HEK293 (cell line): ENCODE measurements at regions not wholly inside any gene's neighbourhood (a gene's known extent, or its start where the extent isn't known, plus 50 kb on each side); places are given as distances from the start of the nearest gene placed in this dataset.
"Not testable (repeated sequence)": the region's sequence is repeated elsewhere in the genome, so short reads cannot be mapped to it uniquely, and the experiment has no call there.

Experiments used
- CTCF ChIA-PET: fragments of 350-600 bp; formaldehyde crosslinking; extraction: SDS; loops from one replicate; lab custom pipeline; 2021; ENCODE audit warnings: antibody characterized with exemption; lab: Yijun Ruan, JAX
- POLR2A ChIA-PET: fragments of 300-600 bp; formaldehyde crosslinking; extraction: SDS; loops from one replicate; lab custom pipeline; 2020; ENCODE audit warnings: antibody characterized with exemption, inconsistent platforms; lab: Yijun Ruan, JAX
- H3K27ac ChIP-seq: fragments of 200-500 bp; sonication (Bioruptor generic); 2 replicates; pipeline ENCODE4 v1.5.1; 2014; ENCODE audit warnings: low read depth, low read length, control low read depth, inconsistent platforms; ENCODE audit errors: extremely low read depth
- H3K36me3 ChIP-seq, 2 experiments: fragments of 200-500 bp in 1 of 2; sonication (Bioruptor generic) in 1 of 2; 1 replicate in 1 of 2; 2 replicates in 1 of 2; pipeline ENCODE4 v1.5.1; 2014 to 2017; ENCODE audit warnings: inconsistent platforms in 2 of 2, low read length in 2 of 2; ENCODE audit not compliant: control insufficient read depth in 2 of 2, insufficient read depth in 1 of 2
- H3K4me1 ChIP-seq: fragments of 200-500 bp; sonication (Bioruptor generic); 2 replicates; pipeline ENCODE4 v1.5.1; 2014; ENCODE audit warnings: mild to moderate bottlenecking, low read length, inconsistent platforms; ENCODE audit not compliant: control insufficient read depth, insufficient read depth
- H3K4me3 ChIP-seq: 2 replicates; pipeline ENCODE4 v1.5.1; 2011; ENCODE audit warnings: low read depth, mild to moderate bottlenecking, control low read depth, low read length, moderate library complexity
- H3K9me3 ChIP-seq: fragments of 200-500 bp; sonication (Bioruptor generic); 2 replicates; pipeline ENCODE4 v1.5.1; 2014; ENCODE audit warnings: low read depth, low read length, inconsistent platforms; ENCODE audit not compliant: control insufficient read depth, insufficient read depth
- EGR2 ChIP-seq: fragments of 450-650 bp; formaldehyde crosslinking; IDR thresholded peaks from 2 replicates; pipeline ENCODE4 v1.5.1; 2016; ENCODE audit warnings: low read depth, missing biosample characterization, missing genetic modification characterization
- GLI4 ChIP-seq: fragments of 450-650 bp; formaldehyde crosslinking; IDR thresholded peaks from 2 replicates; pipeline ENCODE4 v1.5.1; 2016; ENCODE audit warnings: missing biosample characterization, missing genetic modification characterization
- SALL2 ChIP-seq: fragments of 450-650 bp; formaldehyde crosslinking; IDR thresholded peaks from 2 replicates; pipeline ENCODE4 v1.5.0; 2017; ENCODE audit warnings: missing biosample characterization, mild to moderate bottlenecking, missing genetic modification characterization, borderline replicate concordance
- ZEB2 ChIP-seq: fragments of 450-650 bp; formaldehyde crosslinking; IDR thresholded peaks from 2 replicates; pipeline ENCODE4 v1.5.1; 2016; ENCODE audit warnings: missing biosample characterization, missing genetic modification characterization
- ZIC2 ChIP-seq: fragments of 450-650 bp; formaldehyde crosslinking; IDR thresholded peaks from 2 replicates; pipeline ENCODE4 v1.5.1; 2016; ENCODE audit warnings: missing biosample characterization, missing genetic modification characterization
- ZNF146 ChIP-seq: fragments of 450-650 bp; formaldehyde crosslinking; IDR thresholded peaks from 2 replicates; pipeline ENCODE4 v1.5.1; 2016; ENCODE audit warnings: missing biosample characterization, missing genetic modification characterization
- ZNF16 ChIP-seq: fragments of 450-650 bp; formaldehyde crosslinking; IDR thresholded peaks from 2 replicates; pipeline ENCODE4 v1.5.1; 2016; ENCODE audit warnings: low read depth, missing biosample characterization, missing genetic modification characterization
- ZNF214 ChIP-seq: fragments of 450-650 bp; formaldehyde crosslinking; IDR thresholded peaks from 2 replicates; pipeline ENCODE4 v1.5.1; 2017; ENCODE audit warnings: missing biosample characterization, mild to moderate bottlenecking, missing genetic modification characterization, borderline replicate concordance
- ZNF354C ChIP-seq: fragments of 450-650 bp; formaldehyde crosslinking; IDR thresholded peaks from 2 replicates; pipeline ENCODE4 v1.5.1; 2016; ENCODE audit warnings: missing biosample characterization, missing genetic modification characterization, low read depth, borderline replicate concordance
- ZNF404 ChIP-seq: fragments of 450-650 bp; formaldehyde crosslinking; IDR thresholded peaks from 2 replicates; pipeline ENCODE4 v1.5.1; 2017; ENCODE audit warnings: missing biosample characterization, missing genetic modification characterization
- ZNF423 ChIP-seq: fragments of 450-650 bp; formaldehyde crosslinking; IDR thresholded peaks from 2 replicates; pipeline ENCODE4 v1.5.1; 2016; ENCODE audit warnings: missing biosample characterization, missing genetic modification characterization
- ZNF600 ChIP-seq: fragments of 450-650 bp; formaldehyde crosslinking; IDR thresholded peaks from 2 replicates; pipeline ENCODE4 v1.5.1; 2016; ENCODE audit warnings: missing biosample characterization, missing genetic modification characterization
- ZNF660 ChIP-seq: fragments of 450-650 bp; IDR thresholded peaks from 2 replicates; pipeline ENCODE4 v1.5.1; 2018; ENCODE audit warnings: missing biosample characterization, mild to moderate bottlenecking, missing genetic modification characterization
- TF ChIP-seq, protein P1 (sequence below): fragments of 450-650 bp; formaldehyde crosslinking; IDR thresholded peaks from 2 replicates; pipeline ENCODE4 v1.5.1; 2016; ENCODE audit warnings: missing biosample characterization, missing genetic modification characterization
- TF ChIP-seq, protein P2 (sequence below): fragments of 450-650 bp; formaldehyde crosslinking; IDR thresholded peaks from 2 replicates; pipeline ENCODE4 v1.5.1; 2017; ENCODE audit warnings: missing biosample characterization, missing genetic modification characterization
- TF ChIP-seq, protein P3 (sequence below): fragments of 450-650 bp; formaldehyde crosslinking; IDR thresholded peaks from 2 replicates; pipeline ENCODE4 v1.5.1; 2016; ENCODE audit warnings: missing biosample characterization, missing genetic modification characterization
- TF ChIP-seq, protein P4 (sequence below): fragments of 450-650 bp; formaldehyde crosslinking; IDR thresholded peaks from 2 replicates; pipeline ENCODE4 v1.5.1; 2016; ENCODE audit warnings: missing biosample characterization, missing genetic modification characterization
- TF ChIP-seq, protein P5 (sequence below): fragments of 450-650 bp; formaldehyde crosslinking; IDR thresholded peaks from 2 replicates; pipeline ENCODE4 v1.5.1; 2016; ENCODE audit warnings: missing biosample characterization, missing genetic modification characterization

DNA sequence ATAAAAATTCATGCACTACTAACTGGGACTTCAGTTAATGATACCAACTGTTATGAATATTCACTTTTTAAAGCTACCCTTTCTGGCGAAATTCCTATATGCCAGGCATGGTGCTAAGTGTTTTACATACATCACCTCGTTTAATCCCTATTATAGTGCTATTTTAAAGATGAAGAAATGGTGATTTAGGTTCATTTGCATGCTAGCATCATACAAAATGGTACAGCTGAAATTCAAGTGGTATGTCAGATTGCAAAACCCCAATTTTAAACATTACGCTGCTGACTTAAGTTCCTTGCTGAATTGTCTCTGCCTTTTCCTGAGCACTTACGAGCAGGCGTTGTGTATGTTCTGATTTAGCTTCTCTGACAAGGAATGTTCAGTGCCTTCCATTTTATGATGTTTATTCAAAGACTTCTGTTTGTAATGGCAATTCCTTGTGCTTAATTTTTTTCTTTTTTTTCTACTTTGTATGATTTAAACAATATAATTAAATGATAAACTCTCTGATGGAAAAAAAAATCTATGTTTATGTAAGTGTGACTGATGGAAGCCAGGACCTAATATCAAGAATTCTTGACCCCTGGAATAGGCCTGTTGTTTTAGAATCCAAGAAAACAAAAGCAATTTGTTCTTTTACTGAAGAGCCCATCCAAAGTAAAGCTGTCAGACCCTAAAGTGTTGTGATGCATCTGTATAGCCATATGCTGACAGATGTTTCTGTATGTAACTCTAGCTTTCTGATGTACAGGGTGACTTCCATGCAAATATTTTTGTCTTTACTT lies 148.1 kb downstream of the PCDH7 start (continued):
- TF ChIP-seq ZNF423 (tag by site-specific recombination) = no peak
- TF ChIP-seq, protein P1, sequence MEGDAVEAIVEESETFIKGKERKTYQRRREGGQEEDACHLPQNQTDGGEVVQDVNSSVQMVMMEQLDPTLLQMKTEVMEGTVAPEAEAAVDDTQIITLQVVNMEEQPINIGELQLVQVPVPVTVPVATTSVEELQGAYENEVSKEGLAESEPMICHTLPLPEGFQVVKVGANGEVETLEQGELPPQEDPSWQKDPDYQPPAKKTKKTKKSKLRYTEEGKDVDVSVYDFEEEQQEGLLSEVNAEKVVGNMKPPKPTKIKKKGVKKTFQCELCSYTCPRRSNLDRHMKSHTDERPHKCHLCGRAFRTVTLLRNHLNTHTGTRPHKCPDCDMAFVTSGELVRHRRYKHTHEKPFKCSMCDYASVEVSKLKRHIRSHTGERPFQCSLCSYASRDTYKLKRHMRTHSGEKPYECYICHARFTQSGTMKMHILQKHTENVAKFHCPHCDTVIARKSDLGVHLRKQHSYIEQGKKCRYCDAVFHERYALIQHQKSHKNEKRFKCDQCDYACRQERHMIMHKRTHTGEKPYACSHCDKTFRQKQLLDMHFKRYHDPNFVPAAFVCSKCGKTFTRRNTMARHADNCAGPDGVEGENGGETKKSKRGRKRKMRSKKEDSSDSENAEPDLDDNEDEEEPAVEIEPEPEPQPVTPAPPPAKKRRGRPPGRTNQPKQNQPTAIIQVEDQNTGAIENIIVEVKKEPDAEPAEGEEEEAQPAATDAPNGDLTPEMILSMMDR = no peak
- no peak for TF ChIP-seq SALL2 (tag by site-specific recombination)
- TF ChIP-seq, protein P2, sequence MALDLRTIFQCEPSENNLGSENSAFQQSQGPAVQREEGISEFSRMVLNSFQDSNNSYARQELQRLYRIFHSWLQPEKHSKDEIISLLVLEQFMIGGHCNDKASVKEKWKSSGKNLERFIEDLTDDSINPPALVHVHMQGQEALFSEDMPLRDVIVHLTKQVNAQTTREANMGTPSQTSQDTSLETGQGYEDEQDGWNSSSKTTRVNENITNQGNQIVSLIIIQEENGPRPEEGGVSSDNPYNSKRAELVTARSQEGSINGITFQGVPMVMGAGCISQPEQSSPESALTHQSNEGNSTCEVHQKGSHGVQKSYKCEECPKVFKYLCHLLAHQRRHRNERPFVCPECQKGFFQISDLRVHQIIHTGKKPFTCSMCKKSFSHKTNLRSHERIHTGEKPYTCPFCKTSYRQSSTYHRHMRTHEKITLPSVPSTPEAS = no peak
- TF ChIP-seq ZNF214 = no peak
- TF ChIP-seq ZNF660 (tag by site-specific recombination) = no peak
- no peak for TF ChIP-seq ZNF404 (tag by site-specific recombination)
- no peak for TF ChIP-seq ZNF354C (tag by site-specific recombination)
- no peak for TF ChIP-seq ZIC2 (tag by site-specific recombination)
- TF ChIP-seq ZEB2 (tag by site-specific recombination) = no peak
- TF ChIP-seq, protein P3, sequence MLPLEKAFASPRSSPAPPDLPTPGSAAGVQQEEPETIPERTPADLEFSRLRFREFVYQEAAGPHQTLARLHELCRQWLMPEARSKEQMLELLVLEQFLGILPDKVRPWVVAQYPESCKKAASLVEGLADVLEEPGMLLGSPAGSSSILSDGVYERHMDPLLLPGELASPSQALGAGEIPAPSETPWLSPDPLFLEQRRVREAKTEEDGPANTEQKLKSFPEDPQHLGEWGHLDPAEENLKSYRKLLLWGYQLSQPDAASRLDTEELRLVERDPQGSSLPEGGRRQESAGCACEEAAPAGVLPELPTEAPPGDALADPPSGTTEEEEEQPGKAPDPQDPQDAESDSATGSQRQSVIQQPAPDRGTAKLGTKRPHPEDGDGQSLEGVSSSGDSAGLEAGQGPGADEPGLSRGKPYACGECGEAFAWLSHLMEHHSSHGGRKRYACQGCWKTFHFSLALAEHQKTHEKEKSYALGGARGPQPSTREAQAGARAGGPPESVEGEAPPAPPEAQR (tag by site-specific recombination) = no peak

DNA sequence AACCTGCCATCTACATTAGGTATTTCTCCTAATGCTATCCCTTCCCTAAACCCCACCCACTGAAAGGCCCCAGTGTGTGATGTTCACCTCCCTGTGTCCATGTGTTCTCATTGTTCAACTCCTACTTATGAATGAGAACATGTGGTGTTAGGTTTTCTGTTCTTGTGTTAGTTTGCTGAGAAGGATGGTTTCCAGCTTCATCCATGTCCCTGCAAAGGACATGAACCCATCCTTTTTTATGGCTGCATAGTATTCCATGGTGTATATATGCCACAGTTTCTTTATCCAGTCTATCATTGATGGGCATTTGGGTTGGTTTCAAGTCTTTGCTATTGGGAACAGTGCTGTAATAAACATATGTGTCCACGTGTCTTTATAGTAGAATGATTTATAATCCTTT lies 149.2 kb downstream of the PCDH7 start:
- H3K9me3 ChIP-seq, CTCF ChIA-PET, POLR2A ChIA-PET, H3K4me1 ChIP-seq, H3K4me3 ChIP-seq, H3K36me3 ChIP-seq, H3K27ac ChIP-seq: not testable (repeated sequence)
- TF ChIP-seq ZNF146 (tag by site-specific recombination) = peak; percentile 92
- TF ChIP-seq, protein P4, sequence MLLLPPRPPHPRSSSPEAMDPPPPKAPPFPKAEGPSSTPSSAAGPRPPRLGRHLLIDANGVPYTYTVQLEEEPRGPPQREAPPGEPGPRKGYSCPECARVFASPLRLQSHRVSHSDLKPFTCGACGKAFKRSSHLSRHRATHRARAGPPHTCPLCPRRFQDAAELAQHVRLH (tag by site-specific recombination) = 0 out of 2 replicates have a peak, but pooled peaks have one; percentile 42

DNA sequence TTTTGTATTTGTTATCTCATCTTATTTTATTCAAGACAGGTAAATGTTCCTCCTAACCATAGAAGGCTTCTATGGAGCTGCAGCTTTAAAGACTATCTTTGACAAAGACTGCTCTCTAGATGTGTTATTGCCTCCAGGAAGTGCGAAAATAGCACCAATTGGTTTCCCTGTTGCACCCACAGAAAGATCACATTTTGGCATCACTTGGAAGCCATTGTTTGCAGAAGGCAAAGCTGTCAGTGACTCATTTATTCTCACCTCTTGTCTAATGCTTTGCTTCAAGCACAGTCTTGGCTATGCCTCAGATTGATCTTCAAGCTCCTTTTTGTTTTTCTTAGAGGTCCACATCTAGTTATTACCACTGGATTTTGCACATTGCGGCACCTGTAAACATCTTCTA lies 150.3 kb downstream of the PCDH7 start:
- H3K36me3 ChIP-seq = no peaks in the 10 kb centered on the region
- H3K9me3 ChIP-seq = no peaks in the 10 kb centered on the region
- no peak for TF ChIP-seq ZNF16 (tag by site-specific recombination)
- TF ChIP-seq EGR2 (tag by site-specific recombination) = no peak
- no peak for TF ChIP-seq ZNF600 (tag by site-specific recombination)
- TF ChIP-seq, protein P5, sequence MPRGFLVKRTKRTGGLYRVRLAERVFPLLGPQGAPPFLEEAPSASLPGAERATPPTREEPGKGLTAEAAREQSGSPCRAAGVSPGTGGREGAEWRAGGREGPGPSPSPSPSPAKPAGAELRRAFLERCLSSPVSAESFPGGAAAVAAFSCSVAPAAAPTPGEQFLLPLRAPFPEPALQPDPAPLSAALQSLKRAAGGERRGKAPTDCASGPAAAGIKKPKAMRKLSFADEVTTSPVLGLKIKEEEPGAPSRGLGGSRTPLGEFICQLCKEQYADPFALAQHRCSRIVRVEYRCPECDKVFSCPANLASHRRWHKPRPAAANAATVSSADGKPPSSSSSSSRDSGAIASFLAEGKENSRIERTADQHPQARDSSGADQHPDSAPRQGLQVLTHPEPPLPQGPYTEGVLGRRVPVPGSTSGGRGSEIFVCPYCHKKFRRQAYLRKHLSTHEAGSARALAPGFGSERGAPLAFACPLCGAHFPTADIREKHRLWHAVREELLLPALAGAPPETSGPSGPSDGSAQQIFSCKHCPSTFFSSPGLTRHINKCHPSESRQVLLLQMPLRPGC = no peak
- no peak for TF ChIP-seq GLI4 (tag by site-specific recombination)
- peaks cover 3% of the 10 kb centered on the region; the same call in 1 of the 2 replicates for H3K4me1 ChIP-seq
- H3K4me3 ChIP-seq = no peak overlapping the region
- CTCF ChIA-PET = no interaction called here
- POLR2A ChIA-PET = no interaction called here
- H3K27ac ChIP-seq = no peak overlapping the region
